Amygdala (tissue), 56 donors: ENCODE measurements at regions not wholly inside any gene's neighbourhood (a gene's known extent, or its start where the extent isn't known, plus 50 kb on each side); places are given as distances from the start of the nearest gene placed in this dataset.
"Not testable (repeated sequence)": the region's sequence is repeated elsewhere in the genome, so short reads cannot be mapped to it uniquely, and the experiment has no call there.

Experiments used
- DNase-seq, 56 donors: peaks; one replicate each; lab custom pipeline; 2025; lab: John Stamatoyannopoulos, UW

DNA sequence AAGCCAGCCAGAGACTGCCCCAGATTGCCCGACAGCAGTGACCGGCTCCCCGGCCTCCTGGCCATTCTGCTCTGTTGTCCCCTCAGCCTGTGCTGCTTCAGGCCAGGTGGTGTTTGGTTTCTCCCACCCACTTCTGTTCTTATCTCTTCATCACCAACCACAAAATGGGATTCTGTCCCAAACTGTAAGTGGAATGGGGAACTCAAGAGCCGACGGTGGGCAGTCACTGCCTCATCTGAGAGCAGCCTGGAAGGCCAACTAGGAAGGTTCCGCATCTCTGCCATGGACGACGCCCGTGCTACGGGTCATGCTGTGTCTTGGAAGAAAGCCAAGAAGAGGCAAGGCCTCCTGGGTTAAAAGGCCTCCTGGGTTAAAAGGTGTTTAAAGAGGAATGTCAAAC, 219.0 kb upstream of the PIK3R1 start:
- DNase-seq: no peak

DNA sequence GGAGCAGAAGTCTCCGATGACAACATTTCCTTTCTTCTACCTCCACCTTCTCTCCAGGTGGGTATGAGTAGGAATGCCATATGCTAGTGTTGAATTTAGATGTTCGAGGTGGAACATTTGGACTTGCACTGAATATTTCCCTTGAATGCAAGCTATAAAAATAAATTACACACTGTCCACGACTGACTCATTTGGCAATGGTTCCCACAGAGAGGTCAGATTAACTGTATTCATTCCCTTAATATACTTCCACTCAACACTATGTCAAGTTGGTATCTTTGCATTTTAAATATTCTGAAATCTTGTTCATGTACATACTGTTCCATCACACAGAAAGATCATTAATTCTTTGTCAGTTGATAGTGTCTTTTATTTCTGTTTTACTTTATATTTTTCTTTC, 222.6 kb upstream of the PIK3R1 start:
- DNase-seq: no peak

DNA sequence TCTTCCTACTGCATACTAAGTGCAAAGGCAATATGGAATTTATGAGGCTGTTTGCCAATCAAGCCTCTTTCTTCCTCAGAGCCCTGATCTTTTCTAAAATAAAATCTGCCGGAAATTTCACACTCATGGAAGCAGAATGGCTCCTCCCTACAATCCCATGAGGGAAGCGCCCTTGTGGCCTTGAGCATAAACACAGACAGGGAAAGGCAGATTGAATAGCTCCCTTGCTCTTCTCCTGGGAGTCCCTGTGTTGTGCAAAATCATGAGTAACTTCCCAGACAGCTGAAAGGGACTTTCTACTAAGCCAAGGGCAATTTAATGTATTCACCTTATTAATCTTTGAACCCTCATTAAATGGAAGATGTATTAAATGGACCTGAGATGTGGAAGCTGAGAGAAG, 226.1 kb upstream of the PIK3R1 start:
- no peak for DNase-seq

DNA sequence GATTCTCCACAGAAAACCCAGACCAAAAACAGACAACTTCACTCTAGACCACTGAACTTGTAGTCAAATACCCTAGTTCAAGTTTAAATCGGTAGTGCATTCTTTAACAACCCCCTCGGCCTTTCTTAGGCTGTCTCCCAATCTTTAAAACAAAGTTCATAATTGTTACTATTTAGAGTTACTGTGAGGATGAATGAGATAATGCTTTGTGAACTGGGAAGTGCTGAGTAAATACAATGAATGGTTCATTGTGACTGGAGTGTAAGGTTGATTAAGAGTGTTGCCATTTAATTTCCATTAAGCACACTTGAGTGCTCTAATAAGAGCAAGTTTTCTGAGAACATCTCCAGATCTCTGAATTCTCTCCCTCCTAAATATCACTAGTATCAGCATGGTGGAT, 228.8 kb upstream of the PIK3R1 start:
- no peak for DNase-seq

DNA sequence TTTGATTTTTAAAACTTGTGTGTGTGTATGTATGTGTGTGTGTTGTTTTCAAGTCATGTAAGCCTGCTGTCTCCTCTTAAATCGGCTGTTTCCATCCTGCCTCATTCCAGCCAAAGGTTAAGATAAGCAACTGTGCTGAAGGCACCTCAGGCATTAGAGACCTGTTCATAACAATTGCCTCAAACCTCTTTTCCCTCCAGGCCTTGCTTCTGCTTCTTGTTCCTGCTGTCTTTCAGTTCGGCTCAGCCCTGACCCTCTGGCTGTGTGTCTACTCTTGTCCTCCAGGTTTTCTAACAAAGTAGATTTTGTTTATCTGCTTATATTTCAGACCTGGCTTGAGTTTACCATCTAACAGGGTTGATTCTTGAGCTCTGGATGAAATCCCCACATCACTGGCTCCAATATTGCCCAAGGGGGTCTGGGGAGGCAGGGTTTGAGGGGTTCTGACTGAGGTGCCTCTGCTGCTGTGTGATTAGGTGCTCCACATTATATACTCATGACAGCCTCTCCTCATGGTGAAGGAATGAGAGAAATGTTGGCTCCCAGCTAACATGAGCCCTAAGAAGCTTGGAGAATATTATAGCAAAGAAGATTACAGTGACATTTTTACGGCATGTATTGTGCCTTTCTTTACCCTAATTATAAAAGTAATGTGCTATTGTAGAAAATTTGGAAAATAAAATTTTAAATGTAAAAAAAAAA, 229.7 kb upstream of the PIK3R1 start:
- DNase-seq: no peak

DNA sequence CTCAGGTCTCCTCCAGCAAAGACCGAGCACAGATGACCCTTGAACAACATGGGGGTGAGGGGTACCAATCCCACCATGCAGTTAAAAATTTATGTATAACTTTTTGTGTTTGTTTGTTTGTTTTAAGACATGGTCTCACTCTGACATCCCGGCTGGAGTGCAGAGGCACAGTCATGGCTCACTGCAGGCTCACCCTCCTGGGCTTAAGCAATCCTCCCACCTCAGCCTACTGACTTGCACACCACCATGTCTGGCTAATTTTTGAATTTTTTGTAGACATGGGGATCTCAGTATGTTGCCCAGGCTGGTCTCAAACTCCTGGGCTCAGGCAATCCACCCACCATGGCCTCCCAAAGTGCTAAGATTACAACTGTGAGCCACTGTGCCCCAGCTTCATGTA, 231.0 kb upstream of the PIK3R1 start:
- DNase-seq: no peak

DNA sequence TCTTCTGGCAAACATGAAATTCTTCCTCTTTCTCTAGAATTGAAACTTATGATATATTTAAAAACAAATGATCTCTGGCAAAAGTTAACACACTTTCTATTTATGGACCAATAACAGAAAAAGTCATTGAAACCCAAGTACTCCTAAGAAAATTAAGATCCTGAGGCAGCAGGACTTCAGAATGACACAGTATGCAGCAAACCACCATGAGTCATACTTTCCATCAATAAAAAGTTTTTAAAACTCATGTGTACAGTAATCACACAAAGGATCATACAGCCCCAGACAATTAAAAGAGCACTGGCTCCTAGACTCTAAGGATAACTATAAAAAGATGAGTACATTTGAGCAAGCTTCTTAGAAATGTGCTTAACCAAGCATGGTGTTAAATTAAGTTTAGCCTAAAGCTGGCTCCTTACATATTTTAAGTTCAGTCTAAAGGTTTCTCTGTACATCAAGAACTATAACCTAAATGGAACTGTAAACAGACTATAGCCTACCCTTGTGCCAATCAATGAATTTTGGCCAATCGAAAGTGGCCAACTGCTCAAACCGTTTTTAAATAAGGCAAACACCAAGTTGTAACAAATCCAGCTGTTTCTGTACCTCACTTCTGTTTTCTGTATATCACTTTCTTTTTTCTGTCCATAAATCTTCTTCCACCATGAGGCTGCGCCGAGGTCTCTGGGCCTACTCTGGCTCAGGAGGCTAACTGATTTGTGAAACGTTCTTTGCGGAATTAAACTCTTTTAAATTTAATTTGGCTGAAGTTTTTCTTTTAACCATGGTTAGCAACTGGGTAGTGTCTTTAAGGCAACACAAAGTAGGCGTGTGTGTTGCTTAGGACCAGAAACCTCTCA, 232.1 kb upstream of the PIK3R1 start:
- no peak for DNase-seq

DNA sequence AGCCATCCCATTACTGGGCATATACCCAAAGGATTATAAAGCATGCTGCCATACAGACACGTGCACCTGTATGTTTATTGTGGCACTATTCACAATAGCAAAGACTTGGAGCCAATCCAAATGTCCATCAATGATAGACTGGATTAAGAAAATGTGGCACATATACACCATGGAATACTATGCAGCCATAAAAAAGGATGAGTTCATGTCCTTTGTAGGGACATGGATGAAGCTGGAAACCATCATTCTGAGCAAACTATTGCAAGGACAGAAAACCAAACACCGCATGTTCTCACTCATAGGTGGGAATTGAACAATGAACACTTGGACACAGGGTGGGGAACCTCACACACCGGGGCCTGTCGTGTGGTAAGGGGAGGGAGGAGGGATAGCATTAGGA, 233.4 kb upstream of the PIK3R1 start:
- not testable (repeated sequence) for DNase-seq

DNA sequence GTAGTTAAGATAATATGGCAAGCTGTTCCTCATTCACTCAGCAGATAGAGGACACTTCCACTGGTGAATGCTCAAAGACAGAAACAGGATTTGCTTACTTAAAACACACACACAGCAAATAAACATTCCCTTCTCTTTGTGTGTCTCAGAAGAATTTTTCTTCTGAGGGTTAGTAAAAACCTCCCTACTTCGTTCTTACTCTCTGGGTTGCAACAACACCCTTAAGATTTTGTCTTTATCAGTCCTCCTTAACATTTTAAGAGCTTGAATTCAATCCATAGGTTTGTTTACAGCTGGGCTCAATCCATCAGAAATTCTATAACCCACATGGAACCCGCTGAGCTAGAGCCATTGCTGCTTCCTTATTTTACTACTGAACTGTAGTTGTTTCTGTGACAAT, 237.4 kb upstream of the PIK3R1 start:
- no peak for DNase-seq

DNA sequence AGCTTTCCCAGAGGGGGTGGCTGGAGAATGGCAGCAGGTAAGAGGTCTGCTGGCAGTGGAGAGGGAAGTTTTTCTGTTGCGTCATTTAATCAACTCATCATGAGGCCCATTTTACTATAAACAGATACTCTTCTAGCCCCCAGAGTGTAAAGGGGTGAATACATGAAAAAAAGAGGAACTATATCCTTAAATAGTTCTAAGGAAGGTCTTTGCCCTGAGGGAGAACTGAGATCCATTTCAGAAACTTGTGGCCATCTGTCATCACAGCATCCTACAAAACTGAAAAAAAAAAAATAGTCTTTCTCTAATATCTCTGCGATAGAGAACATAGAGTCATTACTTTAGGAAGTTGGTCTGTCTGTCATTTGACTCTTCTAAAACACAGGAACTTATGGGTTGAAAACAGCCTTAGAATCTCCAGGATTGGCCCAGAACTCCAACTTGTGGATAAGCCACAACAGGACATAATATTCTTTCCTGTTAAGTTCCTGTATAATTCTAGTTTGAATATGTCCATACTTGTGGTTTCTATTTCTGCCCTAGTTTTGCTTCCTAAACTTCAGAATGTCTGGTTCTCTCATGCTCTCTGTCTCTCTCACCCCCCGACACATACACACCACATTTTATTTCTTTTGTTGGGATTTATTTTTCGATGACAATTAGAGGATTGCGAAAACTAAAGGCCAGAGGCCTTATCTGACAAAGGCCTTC, 238.5 kb upstream of the PIK3R1 start:
- DNase-seq: no peak

DNA sequence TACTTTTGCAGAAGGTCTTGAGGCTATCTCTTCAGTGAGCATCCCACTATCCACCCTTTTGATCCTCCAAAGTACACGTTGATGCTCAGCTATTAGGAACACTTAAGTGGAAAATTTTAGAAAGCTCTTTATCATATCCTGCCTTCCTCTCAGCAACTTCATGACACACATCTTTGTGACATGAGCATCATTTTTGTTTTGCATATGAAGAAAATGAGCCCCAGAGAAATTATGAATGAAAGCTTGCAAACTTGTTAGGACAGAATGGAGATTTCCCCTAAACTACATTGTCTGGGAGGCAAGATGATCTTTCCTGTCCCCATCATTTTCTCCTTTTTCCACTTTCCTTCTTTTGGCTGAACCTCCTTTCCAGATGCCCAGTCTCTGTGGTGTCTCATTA, 239.4 kb upstream of the PIK3R1 start:
- no peak for DNase-seq

DNA sequence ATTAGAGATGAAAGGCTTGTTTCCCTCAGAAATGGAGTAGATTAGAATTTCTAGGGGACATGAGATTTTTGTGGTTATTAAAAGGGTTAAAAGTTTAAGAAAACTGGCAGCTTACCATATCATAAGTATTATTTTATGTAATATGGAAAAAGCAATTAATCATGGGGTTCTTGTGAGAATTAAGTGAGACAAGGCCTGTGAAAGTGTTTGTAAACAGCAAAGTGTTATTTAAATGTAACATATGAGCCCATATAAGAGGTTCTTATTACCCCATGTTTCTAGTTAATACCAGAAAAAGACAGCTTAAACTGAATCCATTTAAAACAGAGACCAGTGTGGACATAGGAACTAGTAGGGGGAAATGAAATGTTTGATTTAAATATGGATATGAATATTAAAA, 241.1 kb upstream of the PIK3R1 start:
- DNase-seq: no peak

DNA sequence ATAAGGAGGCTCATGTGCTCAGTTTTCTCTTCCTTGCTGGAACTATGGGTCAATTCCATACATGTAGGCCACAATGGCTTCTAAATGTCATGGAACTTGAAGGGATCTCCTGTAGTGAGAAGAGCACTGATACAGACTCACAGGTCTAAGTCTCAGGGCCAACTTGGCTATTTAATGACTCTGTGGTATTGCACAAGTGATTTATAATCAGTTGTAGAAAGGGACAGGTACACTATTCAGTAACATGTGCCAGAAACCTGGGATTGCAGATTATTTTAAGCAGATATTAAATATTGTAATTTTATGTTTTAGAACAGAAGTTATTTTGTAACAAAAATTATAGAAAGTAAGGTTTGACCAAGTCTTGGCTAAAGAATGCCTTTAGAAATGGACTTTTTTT, 241.5 kb upstream of the PIK3R1 start:
- DNase-seq: no peak

DNA sequence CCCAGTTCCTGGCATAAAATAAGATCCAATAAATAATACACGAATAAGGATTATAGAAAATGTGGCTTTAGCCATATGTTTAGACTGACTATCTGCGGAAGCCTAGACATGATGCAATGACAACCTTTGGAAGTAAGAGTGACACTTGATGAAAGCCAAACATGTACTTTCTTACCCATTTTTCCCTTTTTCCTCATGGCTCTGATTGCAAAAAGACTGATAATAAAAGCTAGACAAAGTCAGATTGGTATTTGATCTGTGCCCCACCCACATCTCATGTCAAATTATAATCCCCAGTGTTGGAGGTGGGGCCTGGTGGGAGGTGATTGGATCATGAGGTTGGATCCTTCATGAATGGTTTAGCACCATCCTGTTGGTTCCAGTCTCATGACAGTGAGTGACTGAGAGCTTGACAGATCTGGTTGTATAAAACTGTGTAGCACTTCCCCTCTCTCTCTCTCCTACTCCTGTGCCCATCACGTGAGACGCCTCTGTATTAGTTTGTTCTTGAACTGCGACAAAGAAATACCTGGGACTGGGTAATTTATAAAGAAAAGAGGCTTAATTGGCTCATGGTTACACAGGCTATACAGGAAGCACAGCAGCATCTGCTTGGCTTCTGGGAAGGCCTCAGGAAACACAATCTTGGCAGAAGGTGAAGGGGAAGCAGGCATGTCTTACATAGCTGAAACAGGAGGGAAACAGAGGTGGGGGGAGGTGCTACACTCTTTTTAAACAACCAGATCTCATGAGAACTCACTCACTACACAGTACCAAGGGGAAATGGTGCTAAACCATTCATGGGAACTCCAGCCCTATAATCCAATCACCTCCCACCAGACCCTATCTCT, 243.4 kb upstream of the PIK3R1 start:
- DNase-seq: no peak

DNA sequence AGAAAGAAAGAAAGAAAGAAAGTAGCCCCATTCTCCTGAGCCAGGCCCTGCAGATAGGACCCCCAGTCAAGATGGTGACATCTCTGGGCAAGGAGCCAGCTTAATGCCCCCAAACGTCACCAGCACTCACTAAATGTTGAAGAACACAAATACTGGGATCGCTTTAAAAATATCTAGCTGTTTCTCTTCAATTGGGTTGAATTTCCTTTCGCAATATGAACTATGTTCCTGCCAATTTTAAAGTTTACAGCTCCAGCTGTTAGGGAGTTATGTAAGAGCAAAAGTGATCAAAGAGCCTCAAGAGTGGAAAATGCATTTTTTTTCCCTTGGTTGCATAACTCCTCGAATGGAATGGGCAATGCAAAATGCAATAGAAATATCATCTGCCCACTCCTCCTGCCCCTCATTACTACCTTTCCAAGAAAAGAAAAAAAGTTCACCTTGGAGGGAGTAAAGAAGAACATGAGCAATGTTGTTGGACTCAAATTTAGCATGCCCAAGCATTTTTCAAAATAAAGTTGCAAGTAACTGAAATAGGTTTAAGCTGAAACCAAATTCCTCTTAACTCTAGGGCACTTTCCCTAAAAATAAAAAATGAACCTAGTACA, 244.2 kb upstream of the PIK3R1 start:
- DNase-seq: no peak

DNA sequence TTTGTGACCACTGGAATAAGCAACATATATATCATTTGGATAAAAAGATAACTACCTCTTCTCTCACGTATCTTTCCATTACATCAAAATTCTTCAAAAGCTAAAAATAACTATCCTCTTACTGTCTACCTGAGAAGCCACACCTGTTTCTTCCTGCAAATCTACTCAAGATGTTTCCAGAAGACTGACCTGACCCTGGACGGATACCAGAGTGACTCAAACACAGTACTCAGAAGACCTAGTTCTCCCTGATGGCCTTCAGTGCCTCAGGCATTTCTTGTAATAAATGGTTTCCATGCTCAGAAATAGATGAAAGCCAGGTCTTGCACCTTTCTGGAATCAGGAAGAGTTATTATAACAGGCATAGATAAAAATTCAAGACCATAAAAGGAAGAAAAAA, 245.9 kb upstream of the PIK3R1 start:
- DNase-seq: no peak

DNA sequence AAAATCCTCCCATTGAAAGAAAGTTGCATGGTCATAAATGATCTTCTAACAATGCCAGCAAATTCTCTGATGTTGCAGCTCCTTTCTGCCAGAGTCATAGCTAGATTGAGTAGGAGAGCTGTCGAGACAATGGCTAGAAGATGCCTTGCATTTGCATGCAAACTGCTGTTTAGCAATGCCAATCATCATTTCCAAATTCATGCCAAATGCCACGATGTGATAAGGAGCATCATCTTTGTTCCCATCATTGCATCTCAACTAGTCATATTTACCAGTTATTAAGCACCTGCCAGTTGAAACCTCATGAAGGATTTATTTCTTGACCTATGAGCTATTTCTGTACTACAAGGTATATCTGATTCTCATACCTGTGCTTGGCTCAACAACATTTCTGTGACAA, 246.4 kb upstream of the PIK3R1 start:
- DNase-seq: no peak

DNA sequence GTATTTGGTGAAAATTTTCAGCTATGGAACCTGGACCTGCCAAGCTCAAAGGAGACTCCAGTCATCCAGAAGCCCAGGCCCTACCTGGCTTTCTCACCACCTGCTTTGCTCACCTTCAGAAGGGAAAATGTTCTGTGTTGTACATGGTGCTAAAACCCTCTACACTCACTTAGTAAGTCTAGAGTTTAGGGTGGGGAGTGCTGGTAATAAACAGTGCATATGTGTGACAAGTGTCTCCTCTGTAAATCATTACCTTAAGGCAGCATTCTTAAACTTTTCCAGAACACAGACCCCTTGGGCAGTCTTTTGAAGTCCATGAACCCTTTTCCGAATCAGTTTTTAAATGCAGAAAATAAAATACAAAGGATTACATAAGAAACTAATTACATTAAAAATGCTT, 248.8 kb upstream of the PIK3R1 start:
- no peak for DNase-seq

DNA sequence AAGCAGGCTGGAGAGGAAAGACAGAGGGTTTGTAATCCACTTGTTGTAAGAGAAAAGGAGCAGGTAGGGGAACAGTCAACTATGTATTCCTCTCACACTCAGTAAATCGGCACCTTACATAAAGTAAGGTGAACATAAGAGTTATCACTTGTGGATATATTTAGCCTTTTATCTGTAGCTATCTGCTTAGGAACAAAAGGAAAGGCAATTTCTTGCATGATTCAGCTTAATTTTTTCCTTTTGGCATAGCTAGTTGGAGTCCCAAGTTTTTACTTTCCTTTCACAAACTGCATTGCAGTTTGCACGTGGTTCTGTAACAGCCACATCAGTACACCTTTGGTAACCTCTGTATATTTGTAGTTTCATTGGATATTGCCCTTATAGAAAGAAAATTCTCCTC, 250.9 kb upstream of the PIK3R1 start:
- DNase-seq: no peak

DNA sequence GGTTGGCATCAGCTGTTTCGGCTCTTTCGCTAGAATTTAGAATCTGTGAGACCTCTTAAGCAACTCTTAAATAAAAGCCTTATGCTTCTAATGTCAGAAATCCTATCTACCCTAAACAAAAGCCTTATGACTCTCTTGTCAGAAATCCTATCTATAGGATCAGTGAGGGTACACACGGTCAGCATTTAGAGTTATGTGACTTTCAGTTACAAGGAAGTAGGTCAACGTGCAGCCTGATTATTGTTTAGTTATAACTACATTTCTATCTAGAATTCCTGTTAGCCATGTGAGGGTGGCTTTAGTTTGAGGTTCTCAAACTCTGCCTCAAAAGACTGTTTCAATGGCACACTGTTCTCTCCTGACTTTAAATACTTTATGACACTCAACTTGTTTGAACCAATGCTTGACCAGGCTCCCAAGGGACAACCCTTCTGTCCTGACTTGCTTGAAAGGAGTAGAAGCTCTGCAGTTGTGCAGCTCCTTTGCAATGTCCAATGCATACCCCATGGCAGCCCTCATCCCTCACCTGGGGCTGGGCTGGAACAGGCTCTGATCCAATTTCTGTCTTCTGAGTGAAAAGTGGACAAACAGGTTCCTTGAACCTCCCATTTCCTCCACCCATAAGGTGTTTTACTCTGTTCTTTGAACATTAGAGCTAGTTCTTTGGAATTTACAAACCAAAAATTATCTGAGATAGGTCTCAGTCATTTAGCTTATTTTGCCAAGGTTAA, 251.6 kb upstream of the PIK3R1 start:
- DNase-seq: no peak
